Suppressor macrophage treated with lipopolysaccharide for 1 hour (primary cell): ENCODE measurements at regions not wholly inside any gene's neighbourhood (a gene's known extent, or its start where the extent isn't known, plus 50 kb on each side); places are given as distances from the start of the nearest gene placed in this dataset.

Source experiments
- DNase-seq, 3 donors: peaks; one replicate each; pipeline ENCODE4 v3.0.0-alpha.2; 2020 to 2022

GRCh38 chr17:72591289-72592241 is 470.7 kb downstream of the SOX9 start:
- DNase-seq: peak in 1 of 3 donors; percentile 26

GRCh38 chr17:72592242-72592966 is 471.6 kb downstream of the SOX9 start:
- peak; percentile 51 to 85 (median 62) for DNase-seq

GRCh38 chr17:72592967-72593325 is 472.1 kb downstream of the SOX9 start:
- no peak for DNase-seq

GRCh38 chr17:72594248-72594647 is 473.4 kb downstream of the SOX9 start:
- DNase-seq: no peak
